Psoas muscle (tissue), 7 donors: ENCODE measurements at regions not wholly inside any gene's neighbourhood (a gene's known extent, or its start where the extent isn't known, plus 50 kb on each side); places are given as distances from the start of the nearest gene placed in this dataset.

Experiments used
- ATAC-seq, 4 donors: fragments of 200-7000 bp; cut with Tn5 transposase; one replicate each; pipeline ENCODE4 v1.9.1; 2020; ENCODE audit warnings: moderate library complexity in 3 of 4, mild to moderate bottlenecking in 2 of 4
- DNase-seq, 2 donors: peaks; one replicate each; pipeline ENCODE4 v3.0.0-alpha.2; 2020
- H3K27ac ChIP-seq: fragments of 200-600 bp; one replicate; pipeline ENCODE4 v1.8.0; 2022
- H3K27me3 ChIP-seq, 3 donors: fragments of 200-600 bp in 1 of 3; one replicate each; pipeline versions ENCODE4 v1.6.1 to v1.8.0; 2013 to 2022; ENCODE audit warnings: low read length in 2 of 3, mild to moderate bottlenecking in 2 of 3, moderate library complexity in 1 of 3; ENCODE audit not compliant: insufficient read depth in 3 of 3
- H3K36me3 ChIP-seq, 2 donors: fragments of 200-600 bp in 1 of 2; one replicate each; pipeline versions ENCODE4 v1.6.1 to v1.8.0; 2013 to 2022; ENCODE audit warnings: low read depth in 1 of 2, mild to moderate bottlenecking in 1 of 2, moderate library complexity in 1 of 2; ENCODE audit not compliant: insufficient read depth in 1 of 2
- H3K4me1 ChIP-seq: fragments of 200-600 bp; one replicate; pipeline ENCODE4 v1.8.0; 2022
- H3K4me3 ChIP-seq: fragments of 200-600 bp; one replicate; pipeline ENCODE4 v1.8.0; 2022; ENCODE audit warnings: mild to moderate bottlenecking
- H3K9me3 ChIP-seq: fragments of 200-600 bp; one replicate; pipeline ENCODE4 v1.8.0; 2022
- CTCF ChIP-seq: fragments of 200-600 bp; IDR thresholded peaks from one replicate; pipeline ENCODE4 v1.8.0; 2022; ENCODE audit warnings: antibody characterized with exemption
- WGBS, 3 donors: extraction: QIAGEN DNeasy Blood & Tissue Kit; methylation state at CpG; one replicate each; pipeline versions ENCODE4 v1.1.6 to v1.1.7; 2013; 5-methylcytosine and 5-hydroxymethylcytosine counted together
- intact Hi-C, 2 donors: fragments of 100-400 bp; cut with DNase I; formaldehyde crosslinking; loops; one replicate each; pipeline versions ENCODE4 v1.11.0 to v1.14.2; 2022
- donor health status: healthy with polysubstance abuse.
- donor health status: DM: no; HTN: no; CAD: no; lungs with moderate emphysema.
- donor health status: Bipolar disorder and iron deficiency.
- donor health status: healthy.
- donor health status: DM: yes; HTN: yes; CAD: no.
- donor health status: DM: no; HTN: no; CAD: no.
- donor health status: DM: yes; HTN: yes; CAD: no.

DNA sequence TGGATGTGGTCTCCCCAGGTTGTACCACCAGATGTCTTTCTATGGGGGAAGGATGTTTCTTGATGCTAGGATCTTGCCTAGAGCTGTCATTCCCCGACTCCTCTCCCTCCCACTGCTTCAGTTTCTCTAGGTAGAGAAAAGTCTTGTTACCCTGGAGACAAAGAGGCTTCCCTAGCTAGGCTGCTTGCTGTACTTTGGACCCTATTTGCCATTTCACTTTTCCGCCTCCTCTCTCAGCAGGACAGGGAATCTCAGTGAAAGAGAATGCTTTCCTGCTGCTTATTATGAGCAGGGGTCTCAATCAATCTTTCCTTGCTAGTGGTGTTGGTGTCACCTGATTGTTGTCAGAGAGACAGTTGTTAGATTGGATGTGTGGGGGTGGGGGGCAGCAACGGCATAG, 818.8 kb upstream of the GYPC start:
- Histone ChIP-seq H3K4me3 (no peak overlapping the region), H3K27me3 (no peaks in the 10 kb centered on the region), H3K27ac (no peak overlapping the region), H3K9me3 (no peaks in the 10 kb centered on the region), H3K4me1 (no peaks in the 10 kb centered on the region), H3K36me3 (no peaks in the 10 kb centered on the region)
- 35 to 42% (median 36%) methylated on average over 3 of the region's 3 CpGs for WGBS, 3 donors
- DNase-seq (no peak), ATAC-seq (no peak)
- TF ChIP-seq CTCF: no peak
- intact Hi-C loops: no loop called here

- Histone ChIP-seq H3K4me1 (no peaks in the 10 kb centered on the region), H3K27ac (no peak overlapping the region), H3K4me3 (no peak overlapping the region), H3K9me3 (no peaks in the 10 kb centered on the region), H3K27me3 (no peaks in the 10 kb centered on the region), H3K36me3 (no peaks in the 10 kb centered on the region)
- intact Hi-C loops: no loop called here
- ATAC-seq (no peak), DNase-seq (no peak)
- 70 to 74% (median 73%) methylated on average over 5 of the region's 5 CpGs for WGBS, 3 donors
- no peak for TF ChIP-seq CTCF
Measured at GRCh38 chr2:125837611-125838010, 818.3 kb upstream of the GYPC start.

DNA sequence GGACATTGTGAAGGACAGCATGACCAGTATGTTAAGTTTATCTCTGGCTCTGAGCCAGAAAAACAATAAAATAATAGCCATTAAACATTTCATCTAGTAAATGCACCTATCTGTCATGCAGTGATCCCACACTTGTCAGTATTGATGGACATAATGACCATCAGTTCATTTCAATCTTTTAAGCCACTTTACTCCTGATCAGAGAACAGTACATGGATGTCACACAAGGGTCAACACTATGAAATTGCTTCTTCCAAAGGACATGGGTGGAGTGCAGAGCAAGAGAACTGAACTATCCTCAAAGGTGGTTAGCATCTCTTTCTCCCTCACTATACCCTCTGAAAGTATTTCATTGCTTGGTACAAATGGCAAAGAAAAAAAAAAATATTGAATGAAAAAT, 816.0 kb upstream of the GYPC start:
- intact Hi-C loops: no loop called here
- Histone ChIP-seq H3K27ac (no peak overlapping the region), H3K9me3 (no peaks in the 10 kb centered on the region), H3K36me3 (no peaks in the 10 kb centered on the region), H3K27me3 (no peaks in the 10 kb centered on the region), H3K4me1 (no peaks in the 10 kb centered on the region), H3K4me3 (no peak overlapping the region)
- no peak for TF ChIP-seq CTCF
- ATAC-seq: no peak
- no peak for DNase-seq

- no peaks in the 10 kb centered on the region for H3K27me3 ChIP-seq
- DNase-seq: no peak
- ATAC-seq: no peak
- WGBS, 3 donors: 22 to 47% (median 38%) methylated on average over 1 of the region's 1 CpG
- no peak overlapping the region for H3K4me3 ChIP-seq
- no peaks in the 10 kb centered on the region for H3K36me3 ChIP-seq
- intact Hi-C loops: no loop called here
- H3K27ac ChIP-seq: no peak overlapping the region
- H3K9me3 ChIP-seq: no peaks in the 10 kb centered on the region
- no peak for TF ChIP-seq CTCF
- H3K4me1 ChIP-seq: no peaks in the 10 kb centered on the region
Measured at GRCh38 chr2:125842041-125842440, 813.9 kb upstream of the GYPC start.

- Histone ChIP-seq H3K9me3 (no peaks in the 10 kb centered on the region), H3K27ac (no peak overlapping the region), H3K4me3 (no peak overlapping the region), H3K36me3 (no peaks in the 10 kb centered on the region), H3K27me3 (no peaks in the 10 kb centered on the region), H3K4me1 (no peaks in the 10 kb centered on the region)
- TF ChIP-seq CTCF: no peak
- ATAC-seq: no peak
- intact Hi-C loops: loop anchor here in 1 of 2 donors (5.0 kb wide), 1 partner anchor 287 kb away; no protein-coding TSS in a partner anchor
- DNase-seq: no peak
Measured at GRCh38 chr2:125850541-125850940, 805.4 kb upstream of the GYPC start.
